ENCODE measurements at regions not wholly inside any gene's neighbourhood (a gene's known extent, or its start where the extent isn't known, plus 50 kb on each side); places are given as distances from the start of the nearest gene placed in this dataset.
"Not testable (repeated sequence)": the region's sequence is repeated elsewhere in the genome, so short reads cannot be mapped to it uniquely, and the experiment has no call there.

DNA sequence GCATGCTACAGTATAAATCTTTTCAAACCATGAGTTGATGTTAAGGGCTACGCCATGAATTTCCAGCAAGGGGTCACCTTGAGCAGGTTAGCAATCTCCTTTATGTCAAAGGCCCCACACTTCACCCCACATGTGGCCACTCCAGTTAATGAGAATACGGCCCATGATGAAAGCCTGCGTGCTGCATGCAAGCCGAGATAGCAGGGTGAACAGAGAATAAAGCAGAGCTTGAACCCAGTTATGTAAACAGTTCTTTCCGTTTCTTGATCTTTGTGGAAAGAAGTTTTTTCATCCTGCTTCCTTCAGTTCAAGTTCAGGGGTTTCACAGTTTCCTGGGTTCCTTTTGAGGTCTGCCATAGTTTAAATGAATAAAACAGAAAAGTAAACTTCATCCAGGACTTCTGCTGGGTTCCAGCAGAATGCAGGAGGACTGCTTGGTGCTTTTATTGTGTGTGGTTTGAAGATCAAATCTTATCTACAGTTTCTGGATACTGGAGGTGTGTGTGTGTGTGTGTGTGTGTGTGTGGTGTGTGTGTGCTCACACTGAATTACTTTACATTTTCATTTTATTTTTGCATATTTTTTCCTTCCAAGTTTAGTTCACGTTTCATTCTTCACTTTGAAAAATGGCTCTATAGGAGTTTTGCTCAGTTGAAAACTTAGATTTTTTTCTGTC lies 87.1 kb downstream of the HMHB1 start:
- no peak for DNase-seq (ENCODE audit: low read depth, low spot score)

- no peak for DNase-seq (ENCODE audit: low read depth, low spot score)
Observed at GRCh38 chr5:143908959-143909358, 97.0 kb downstream of the HMHB1 start.

- no peak for DNase-seq (ENCODE audit: low read depth, low spot score)
Observed at GRCh38 chr5:143913008-143913752, 101.2 kb downstream of the HMHB1 start.

GRCh38 chr5:143914756-143915155 lies 102.8 kb downstream of the HMHB1 start:
- no peak for DNase-seq (ENCODE audit: low read depth, low spot score)

DNA sequence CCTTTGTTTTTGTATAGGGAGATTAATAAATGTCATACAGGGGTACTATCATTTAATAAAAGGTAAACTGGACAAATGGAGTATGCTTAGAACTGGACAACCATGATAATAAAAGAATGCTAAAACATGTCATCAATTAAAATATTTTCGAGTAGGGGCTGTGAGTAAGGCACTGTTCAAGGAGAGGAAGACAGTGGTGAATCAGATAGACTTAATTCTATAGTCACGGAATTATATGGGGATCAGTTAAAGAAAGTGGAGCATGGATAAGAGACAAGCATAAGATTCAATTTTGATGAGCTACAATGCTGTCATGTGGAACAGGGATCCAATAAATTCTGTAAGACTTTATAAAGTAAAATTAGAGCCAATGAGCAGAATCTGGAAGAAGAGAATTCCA lies 104.5 kb downstream of the HMHB1 start:
- no peak for DNase-seq (ENCODE audit: low read depth, low spot score)

DNA sequence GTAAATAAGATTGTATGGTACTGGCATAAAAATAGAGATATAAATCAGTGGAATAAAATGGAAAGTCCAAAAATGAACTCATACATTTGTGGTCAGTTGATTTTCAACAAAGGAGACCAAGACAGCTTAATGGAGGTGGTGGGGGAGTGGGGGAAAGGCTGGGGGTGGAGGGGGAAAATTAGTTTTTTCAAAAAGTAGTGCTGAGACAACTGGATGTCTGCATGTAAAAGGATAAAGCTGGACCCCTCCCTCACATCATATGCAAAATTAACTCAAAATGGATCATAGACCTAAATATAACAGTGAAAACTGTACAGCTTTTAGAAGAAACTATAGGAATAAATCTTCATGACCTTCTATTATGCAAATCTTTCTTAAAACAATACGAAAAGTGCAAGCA lies 107.0 kb downstream of the HMHB1 start:
- no peak for DNase-seq (ENCODE audit: low read depth, low spot score)

GRCh38 chr5:143920772-143921171 lies 108.8 kb downstream of the HMHB1 start:
- DNase-seq (ENCODE audit: low read depth, low spot score) = no peak

- no peak for DNase-seq (ENCODE audit: low read depth, low spot score)
Observed at GRCh38 chr5:143921525-143922311, 109.8 kb downstream of the HMHB1 start.

GRCh38 chr5:143922718-143923117 lies 110.8 kb downstream of the HMHB1 start:
- peak; percentile 26 for DNase-seq (ENCODE audit: low read depth, low spot score)

DNA sequence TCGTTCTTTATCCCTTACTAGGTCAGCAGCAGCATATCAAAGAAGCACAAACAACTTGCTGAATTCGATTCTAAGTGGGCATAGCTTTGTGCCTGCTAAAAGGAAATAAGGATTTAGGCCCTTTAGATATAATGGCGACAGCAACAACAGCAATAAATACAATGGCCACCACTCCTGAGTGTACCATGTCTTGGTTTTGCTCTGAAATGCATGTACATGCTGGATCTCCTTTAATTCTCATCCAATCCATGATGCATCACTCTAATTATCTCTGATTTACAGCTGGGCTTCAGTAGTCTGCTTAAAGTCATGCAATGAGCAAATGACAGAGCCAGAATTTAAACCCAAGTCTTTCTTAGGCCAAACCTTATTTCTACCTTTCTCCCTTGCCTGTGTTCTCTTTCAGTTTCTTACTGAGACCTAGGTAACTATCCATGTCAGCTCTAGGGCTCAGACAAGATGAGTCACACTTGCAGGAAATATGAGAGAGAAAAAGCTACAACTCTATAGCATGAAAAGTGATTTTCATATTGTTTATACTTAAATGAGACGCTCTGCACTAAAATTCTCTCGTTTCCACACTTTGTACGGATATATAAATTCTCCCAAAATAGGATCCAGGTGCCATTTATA lies 111.8 kb downstream of the HMHB1 start:
- no peak for DNase-seq (ENCODE audit: low read depth, low spot score)

GRCh38 chr5:143924311-143924978 lies 112.5 kb downstream of the HMHB1 start:
- DNase-seq (ENCODE audit: low read depth, low spot score) = no peak

DNA sequence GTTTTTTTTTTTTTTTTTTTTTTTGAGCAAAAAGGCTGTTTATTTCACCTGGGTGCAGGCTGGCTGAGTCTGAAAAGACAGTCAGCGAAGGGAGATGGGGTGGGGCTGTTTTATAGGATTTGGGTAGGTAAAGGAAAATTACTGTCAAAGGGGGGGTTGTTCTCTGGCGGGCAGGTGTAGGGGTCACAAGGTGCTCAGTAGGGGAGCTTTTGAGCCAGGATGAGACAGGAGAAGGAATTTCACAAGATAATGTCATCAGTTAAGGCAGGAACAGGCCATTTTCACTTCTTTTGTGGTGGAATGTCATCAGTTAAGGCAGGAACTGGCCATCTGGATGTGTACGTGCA lies 113.0 kb downstream of the HMHB1 start:
- DNase-seq (ENCODE audit: low read depth, low spot score) = not testable (repeated sequence)

- DNase-seq (ENCODE audit: low read depth, low spot score) = no peak
Observed at GRCh38 chr5:143929486-143929885, 117.5 kb downstream of the HMHB1 start.

DNA sequence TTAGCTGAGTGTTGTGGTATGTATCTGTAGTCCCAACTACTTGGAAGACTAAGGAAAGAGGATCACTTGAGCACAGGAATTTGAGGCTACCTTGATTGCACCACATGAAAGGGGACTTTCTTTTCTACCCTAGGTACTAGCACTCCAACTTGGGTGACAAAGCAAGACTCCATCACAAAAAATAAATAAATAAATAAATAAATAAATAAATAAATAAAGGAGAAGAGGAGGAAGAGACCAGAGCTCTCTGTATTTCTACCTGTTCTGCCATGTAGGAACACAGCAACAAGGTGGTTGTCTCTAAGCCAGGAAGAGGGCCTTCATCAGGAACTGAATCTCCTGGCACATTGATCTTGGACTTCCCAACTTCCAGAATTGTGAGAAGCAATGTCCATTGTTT lies 118.6 kb downstream of the HMHB1 start:
- no peak for DNase-seq (ENCODE audit: low read depth, low spot score)

- no peak for DNase-seq (ENCODE audit: low read depth, low spot score)
Observed at GRCh38 chr5:143931476-143931875, 119.5 kb downstream of the HMHB1 start.

GRCh38 chr5:143931986-143932385 lies 120.0 kb downstream of the HMHB1 start:
- DNase-seq (ENCODE audit: low read depth, low spot score) = no peak

- DNase-seq (ENCODE audit: low read depth, low spot score) = no peak
Observed at GRCh38 chr5:143932584-143932983, 120.6 kb downstream of the HMHB1 start.

- no peak for DNase-seq (ENCODE audit: low read depth, low spot score)
Observed at GRCh38 chr5:143933451-143933850, 121.5 kb downstream of the HMHB1 start.

DNA sequence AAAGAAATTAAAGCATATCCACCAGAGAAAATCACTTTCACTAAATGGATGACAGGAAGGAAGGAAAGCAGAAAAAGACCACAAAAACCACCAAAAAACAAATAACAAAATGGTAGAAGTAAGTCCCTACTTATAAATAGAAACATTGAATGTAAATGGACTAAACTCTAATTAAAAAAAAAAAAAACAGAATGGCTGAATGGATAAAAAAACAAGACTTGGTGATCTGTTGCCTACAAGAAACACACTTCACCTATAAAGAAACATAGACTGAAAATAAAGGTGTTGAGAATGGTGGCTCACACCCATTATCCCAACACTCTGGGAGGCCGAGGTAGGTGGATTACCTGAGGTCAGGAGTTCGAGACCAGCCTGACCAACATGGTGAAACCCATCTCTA lies 122.9 kb downstream of the HMHB1 start:
- no peak for DNase-seq (ENCODE audit: low read depth, low spot score)

- no peak for DNase-seq (ENCODE audit: low read depth, low spot score)
Observed at GRCh38 chr5:143938230-143938629, 126.3 kb downstream of the HMHB1 start.

DNA sequence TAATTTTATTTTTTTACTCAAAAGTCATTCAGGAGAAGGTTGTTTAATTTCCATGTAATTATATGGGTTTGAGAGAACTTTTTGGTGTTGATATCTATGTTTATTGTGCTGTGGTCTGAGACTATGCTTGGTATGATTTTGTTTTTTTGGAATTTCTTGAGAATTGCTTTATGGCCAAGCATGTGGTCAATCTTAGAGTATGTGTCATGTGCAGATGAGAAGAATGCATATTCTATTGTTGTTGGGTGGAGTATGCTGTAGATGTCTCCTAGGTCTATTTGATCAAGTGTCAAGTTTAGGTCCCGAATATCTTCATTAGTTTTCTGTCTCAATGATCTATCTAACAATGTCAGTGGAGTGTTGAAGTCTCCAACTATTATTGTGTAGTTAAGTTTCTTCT lies 134.9 kb downstream of the HMHB1 start:
- no peak for DNase-seq (ENCODE audit: low read depth, low spot score)

All from pulmonary artery endothelial cell (primary cell).